GM19025 (cell line): ENCODE measurements at regions not wholly inside any gene's neighbourhood (a gene's known extent, or its start where the extent isn't known, plus 50 kb on each side); places are given as distances from the start of the nearest gene placed in this dataset.

ENCODE experiments used
- ATAC-seq: cut with Tn5 transposase; IDR thresholded peaks from one replicate; pipeline ENCODE4 v1.9.1; 2021; ENCODE audit warnings: mild to moderate bottlenecking, low read depth, moderate library complexity; ENCODE audit not compliant: unreplicated experiment

DNA sequence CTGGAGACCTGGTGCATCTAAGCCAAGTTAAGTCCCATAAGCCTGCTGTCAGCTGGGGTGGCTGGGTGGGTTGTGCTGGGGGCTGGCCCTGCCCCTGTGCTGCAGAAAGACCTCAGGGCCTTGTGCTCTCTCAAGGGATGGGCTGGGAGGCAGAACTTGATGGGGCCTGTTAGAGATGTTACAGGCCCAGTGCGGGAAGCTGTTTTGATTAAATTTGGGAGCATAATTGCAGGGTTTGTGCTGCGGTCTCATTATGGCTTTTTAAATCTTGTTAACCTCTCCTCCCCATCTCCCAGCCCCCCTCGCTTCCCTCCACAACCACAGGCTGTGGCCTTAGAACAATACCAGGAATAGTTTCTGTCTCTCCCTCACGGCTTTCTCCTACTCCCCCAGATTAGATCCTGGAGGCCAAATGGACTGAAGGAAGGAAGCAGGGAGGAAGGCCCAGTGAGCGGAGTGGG, 87.6 kb upstream of the TLE3 start:
- ATAC-seq = no peak

DNA sequence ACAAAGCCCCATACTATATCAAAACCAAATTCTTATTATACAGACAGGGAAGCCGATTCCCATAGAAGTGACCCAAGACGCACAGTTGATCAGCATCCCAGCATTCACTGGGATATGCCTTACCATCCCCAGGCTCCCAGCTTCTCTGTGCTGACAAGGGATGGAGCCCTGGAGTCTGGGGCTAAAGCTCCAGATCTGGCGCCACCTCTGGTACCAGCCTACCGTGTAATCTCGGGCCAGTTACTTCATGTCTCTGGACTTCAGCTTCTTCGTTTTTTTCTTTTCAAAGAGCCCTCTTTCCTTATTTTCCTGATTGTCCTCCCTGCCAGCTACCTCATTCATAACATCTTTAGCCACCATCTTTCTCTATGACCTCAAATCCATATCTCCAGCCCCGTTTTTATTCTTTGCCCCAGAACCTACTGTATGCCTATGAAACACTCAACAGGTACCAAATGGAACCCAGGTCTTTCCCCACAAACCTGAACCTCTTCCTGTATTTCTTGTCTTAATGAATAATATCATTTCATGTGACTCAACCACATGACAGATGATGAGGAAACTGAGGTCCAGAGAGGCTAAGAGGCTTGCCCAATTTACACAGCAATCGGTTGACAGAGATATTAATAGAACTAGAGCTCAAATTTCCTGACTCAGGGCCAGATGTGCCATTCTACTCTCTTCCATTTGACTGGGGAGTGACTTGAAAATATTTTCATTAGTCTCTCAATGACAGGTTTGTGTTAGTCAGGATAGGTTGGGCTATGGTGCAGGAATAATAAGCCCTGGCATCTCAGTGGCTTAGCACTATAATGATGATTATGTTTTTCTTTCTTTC, 85.4 kb upstream of the TLE3 start:
- no peak for ATAC-seq

DNA sequence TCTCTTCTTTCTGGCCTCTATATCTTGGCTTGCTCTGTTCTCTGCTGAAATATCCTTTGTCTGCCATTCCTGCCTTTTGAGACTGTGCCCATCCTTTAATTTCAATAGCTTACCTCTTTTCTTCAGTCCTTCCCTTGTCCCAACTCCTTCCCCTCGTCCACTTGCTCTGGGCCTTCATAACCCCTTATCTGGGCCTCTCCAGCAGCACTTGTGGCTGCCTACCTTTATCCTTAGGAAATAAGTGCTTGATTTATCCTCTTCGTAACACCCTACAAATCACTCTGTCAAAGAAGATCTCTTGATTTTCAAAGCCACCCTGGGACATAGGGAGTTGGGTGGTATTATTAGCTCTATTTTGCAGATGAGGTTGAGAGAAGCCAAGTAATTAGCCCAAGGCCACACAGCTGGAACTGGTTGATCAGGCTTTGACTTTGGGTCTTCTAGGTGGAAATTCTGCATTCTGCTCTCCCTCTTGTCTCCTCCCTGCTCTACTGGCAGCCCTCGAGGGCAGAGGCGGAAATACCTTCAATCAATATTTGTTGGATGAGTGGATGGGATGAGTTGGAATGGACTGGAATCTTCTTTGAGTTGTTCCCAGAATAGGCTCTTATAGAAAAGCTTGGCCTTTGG, 84.0 kb upstream of the TLE3 start:
- no peak for ATAC-seq

GRCh38 chr15:70180186-70180875, 82.6 kb upstream of the TLE3 start:
- no peak for ATAC-seq

- ATAC-seq = no peak
Measured at GRCh38 chr15:70179309-70179892, 81.7 kb upstream of the TLE3 start.

- ATAC-seq = no peak
Measured at GRCh38 chr15:70178335-70179084, 80.8 kb upstream of the TLE3 start.

GRCh38 chr15:70172566-70173225, 75.0 kb upstream of the TLE3 start:
- ATAC-seq = no peak

- no peak for ATAC-seq
Measured at GRCh38 chr15:70172124-70172523, 74.4 kb upstream of the TLE3 start.

DNA sequence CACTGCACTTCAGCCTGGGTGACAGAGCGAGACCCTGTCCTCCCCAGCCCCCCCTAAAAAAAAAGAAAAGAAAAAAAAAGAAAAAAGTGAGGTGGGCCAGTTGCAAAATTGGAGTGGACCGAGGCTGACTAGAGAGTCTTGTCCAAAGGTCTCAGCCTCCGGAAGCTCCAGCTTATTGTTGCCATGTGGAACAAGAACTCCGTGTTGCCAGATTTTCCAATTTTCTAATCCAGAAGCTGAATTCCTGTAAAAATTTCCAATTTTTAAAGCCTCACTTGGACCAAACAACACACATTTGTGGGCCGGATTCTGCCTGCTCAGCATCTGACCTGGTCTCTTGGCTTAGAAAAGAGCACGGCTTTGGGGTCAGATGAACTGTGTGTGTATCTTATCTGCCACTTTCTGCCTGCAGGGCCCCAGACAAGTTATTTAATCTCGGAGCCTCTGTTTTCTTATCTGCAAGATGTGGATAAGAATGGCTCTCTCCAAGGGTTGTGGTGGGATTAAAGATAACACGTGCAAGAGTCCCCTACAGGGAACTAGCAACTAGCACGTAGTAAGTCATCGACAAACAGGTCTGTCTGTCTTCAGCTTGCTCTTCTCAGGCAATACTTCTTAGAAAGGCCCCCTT, 73.7 kb upstream of the TLE3 start:
- no peak for ATAC-seq

GRCh38 chr15:70170096-70170699, 72.5 kb upstream of the TLE3 start:
- no peak for ATAC-seq

GRCh38 chr15:70169147-70169546, 71.4 kb upstream of the TLE3 start:
- no peak for ATAC-seq

GRCh38 chr15:70167155-70167554, 69.4 kb upstream of the TLE3 start:
- no peak for ATAC-seq

DNA sequence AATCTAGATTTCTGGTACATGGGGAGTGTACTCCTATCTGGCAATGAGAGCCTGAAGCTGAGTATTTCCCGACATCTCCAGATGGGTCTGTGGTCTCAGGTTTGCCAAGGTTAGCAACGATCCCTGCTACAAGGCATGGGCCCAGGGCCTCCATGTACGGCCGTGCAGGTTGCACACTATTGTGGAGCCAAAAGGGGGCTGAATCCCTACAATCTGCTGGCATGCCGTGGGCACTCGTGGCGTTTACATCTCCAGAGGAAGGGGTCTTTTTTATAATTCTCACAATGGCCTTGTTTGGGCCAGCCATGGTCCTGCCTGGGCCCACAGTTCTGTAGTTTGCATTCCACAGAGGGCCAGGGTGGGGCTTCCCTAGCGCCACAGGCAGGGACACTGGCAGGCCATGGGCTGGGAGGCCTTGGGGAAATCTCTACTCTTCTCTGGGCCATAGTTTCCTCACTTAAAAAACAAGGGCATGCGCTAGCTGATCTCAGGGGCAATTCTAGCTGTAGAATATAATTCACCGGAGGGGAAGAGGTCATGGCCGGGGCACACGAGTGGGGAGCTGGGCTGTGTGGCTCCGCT, 68.9 kb upstream of the TLE3 start:
- no peak for ATAC-seq

DNA sequence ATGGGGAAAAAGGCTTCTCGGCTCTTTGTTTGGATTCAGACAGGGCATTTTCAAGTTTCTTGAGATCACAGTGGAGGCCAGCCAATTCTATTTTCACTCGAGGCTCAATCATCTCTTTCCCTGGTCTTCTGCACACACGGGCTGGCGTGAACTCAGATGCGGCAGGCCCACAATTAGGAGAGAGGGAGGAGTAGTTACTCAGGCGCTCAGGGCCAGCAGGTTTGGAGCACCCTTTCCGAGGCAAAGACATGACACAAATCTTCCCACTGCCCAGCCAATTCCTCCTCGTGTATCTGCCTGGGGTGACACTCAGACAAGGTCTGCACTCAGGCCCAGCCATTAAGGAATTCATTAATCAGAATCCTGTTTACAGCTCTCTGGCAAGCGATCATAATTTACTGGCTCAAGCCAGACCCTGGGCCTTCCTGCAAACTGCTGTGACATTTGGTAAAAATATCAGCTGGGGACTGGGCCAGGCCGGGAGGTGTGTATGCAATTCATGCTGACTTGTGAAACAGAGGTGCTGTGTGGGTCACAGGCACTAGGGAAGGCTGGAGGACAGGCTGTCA, 68.1 kb upstream of the TLE3 start:
- no peak for ATAC-seq

DNA sequence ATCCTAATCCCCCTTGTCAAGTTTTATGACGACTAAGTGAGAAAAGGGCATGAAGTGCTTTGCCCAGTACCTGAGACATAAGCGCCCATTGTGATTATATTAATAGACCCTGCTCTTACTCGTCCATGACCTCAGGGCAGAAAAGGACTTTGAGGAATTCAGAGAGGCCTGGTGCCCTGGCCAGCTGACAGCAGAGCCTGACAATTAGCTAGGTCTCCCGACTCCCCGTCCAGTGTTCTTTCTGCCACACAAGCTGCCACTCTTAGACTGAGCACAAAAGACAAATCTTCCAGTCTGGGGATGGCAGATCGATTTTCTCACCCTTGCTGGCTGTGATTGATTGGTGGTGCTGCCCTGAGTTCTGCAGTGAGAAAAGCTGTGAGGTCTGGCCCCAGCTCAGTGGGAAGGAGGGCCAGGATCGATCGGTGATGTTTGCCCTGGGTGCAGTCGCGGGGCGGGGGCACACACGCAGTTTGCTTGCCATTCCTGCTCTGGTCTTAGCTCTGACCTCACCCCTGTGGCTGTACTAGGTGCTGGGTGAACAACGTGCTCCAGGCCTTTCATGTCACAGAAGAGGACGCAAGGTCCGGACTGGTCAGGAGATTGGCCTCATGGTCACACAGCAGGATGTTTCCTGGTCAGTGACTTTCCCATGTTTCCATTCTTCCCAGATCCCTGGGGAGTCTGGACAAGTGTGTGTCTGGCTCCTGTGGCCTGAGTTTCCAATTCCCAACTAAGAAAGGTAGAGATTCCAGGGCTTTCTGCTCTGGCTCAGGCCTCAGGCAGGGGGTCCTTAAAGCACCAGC, 67.4 kb upstream of the TLE3 start:
- no peak for ATAC-seq

DNA sequence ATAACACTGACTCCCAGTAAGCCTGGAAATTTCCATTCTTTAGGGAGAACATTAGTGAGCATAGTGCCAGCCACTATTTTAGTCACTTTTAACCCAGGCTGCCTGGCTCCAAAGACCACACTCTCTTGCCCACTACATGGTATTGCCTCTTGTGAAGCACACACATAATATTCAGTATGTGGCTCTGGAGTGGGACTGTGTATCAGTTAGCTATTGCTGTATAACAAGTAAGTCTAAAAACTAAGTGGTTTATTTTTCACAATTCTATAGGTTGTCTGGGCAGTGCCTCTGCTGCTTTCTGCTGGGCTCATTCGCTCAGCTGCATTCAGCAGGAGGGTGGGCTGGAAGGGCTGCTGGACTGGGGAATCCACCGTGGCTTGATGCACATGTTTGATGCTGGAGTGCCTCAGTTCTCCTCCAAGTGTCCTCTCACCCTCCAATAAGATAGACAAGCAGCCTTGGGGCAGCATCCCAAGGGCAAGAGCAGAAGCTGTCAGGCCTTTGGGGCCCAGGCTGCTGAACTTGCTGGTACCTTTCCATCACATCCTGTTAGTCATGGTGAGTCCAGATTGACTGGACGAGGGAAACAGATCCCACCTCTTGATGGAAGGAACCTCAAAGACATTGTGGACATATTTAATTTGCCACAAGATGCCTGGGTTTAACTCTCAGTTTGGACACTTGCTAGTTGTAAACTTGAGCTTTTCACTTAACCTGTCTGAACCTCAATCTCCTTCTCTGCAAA, 66.6 kb upstream of the TLE3 start:
- ATAC-seq = no peak
